Kidney (tissue), 13 donors: ENCODE measurements at regions not wholly inside any gene's neighbourhood (a gene's known extent, or its start where the extent isn't known, plus 50 kb on each side); places are given as distances from the start of the nearest gene placed in this dataset.

Source experiments
- DNase-seq, 5 donors: peaks; one replicate each; pipeline ENCODE4 v3.0.0-alpha.2; 2013 to 2020
- FAIRE-seq: peaks from 2 replicates; lab custom pipeline; 2012; peaks lifted over from hg19 to GRCh38; lab: Jason Lieb, UNC
- H3K27ac ChIP-seq, 2 donors: one replicate each; pipeline ENCODE4 v1.7.0; 2013; ENCODE audit warnings: low read depth in 2 of 2, low read length in 2 of 2, inconsistent platforms in 1 of 2
- H3K27me3 ChIP-seq: one replicate; pipeline ENCODE4 v1.7.1; 2013; ENCODE audit warnings: low read length, inconsistent platforms; ENCODE audit not compliant: control insufficient read depth, insufficient read depth
- H3K36me3 ChIP-seq, 3 donors: one replicate each; pipeline versions ENCODE4 v1.7.0 to v1.7.1; 2013; ENCODE audit warnings: low read length in 3 of 3, control low read depth in 1 of 3, inconsistent platforms in 1 of 3; ENCODE audit not compliant: insufficient read depth in 3 of 3, control insufficient read depth in 2 of 3
- H3K4me1 ChIP-seq, 3 donors: one replicate each; pipeline versions ENCODE4 v1.7.0 to v1.7.1; 2013; ENCODE audit warnings: low read length in 3 of 3, inconsistent platforms in 1 of 3, low read depth in 1 of 3; ENCODE audit not compliant: control insufficient read depth in 2 of 3, insufficient read depth in 2 of 3
- H3K4me3 ChIP-seq, 3 donors: one replicate each; pipeline versions ENCODE4 v1.7.0 to v1.8.1; 2013; ENCODE audit warnings: low read length in 3 of 3, control low read depth in 1 of 3, inconsistent platforms in 1 of 3
- H3K9ac ChIP-seq, 3 donors: one replicate each; pipeline versions ENCODE4 v1.7.0 to v1.7.1; 2013; ENCODE audit warnings: low read length in 3 of 3, control low read depth in 1 of 3, inconsistent platforms in 1 of 3
- H3K9me3 ChIP-seq, 3 donors: one replicate each; pipeline versions ENCODE4 v1.7.0 to v1.7.1; 2013; ENCODE audit warnings: low read length in 3 of 3, control low read depth in 1 of 3, inconsistent platforms in 1 of 3; ENCODE audit not compliant: control insufficient read depth in 2 of 3, insufficient read depth in 1 of 3
- CTCF ChIP-seq: IDR thresholded peaks from 3 replicates; pipeline ENCODE4 v1.5.1; 2012; ENCODE audit warnings: mild to moderate bottlenecking, moderate library complexity, borderline replicate concordance; ENCODE audit not compliant: insufficient read depth; ENCODE audit errors: extremely low read depth
- intact Hi-C: fragments of 100-400 bp; cut with DNase I; formaldehyde crosslinking; loops from one replicate; pipeline ENCODE4 v1.11.1; 2022
- donor health status: control.
- donor health status: control.
- donor health status: control.
- donor health status: control.
- donor health status: control.
- donor health status: DM: yes; HTN: yes; CAD: no.
- donor health status: Normal renal cell carcinoma (clear cell type).

- H3K9ac ChIP-seq = no peak overlapping the region
- no peaks in the 10 kb centered on the region for H3K9me3 ChIP-seq
- H3K27me3 ChIP-seq = no peaks in the 10 kb centered on the region
- FAIRE-seq (no peak), DNase-seq (no peak)
- intact Hi-C loops = no loop called here
- TF ChIP-seq CTCF = no peak
- H3K4me3 ChIP-seq = no peak overlapping the region
- no peaks in the 10 kb centered on the region for H3K4me1 ChIP-seq
- H3K27ac ChIP-seq = no peak overlapping the region
- H3K36me3 ChIP-seq = no peaks in the 10 kb centered on the region
These were observed 68.2 kb downstream of the IRX5 start for GRCh38 chr16:54998834-54999233.

- no peaks in the 10 kb centered on the region for H3K36me3 ChIP-seq
- DNase-seq (no peak), FAIRE-seq (no peak)
- H3K9ac ChIP-seq = no peak overlapping the region
- intact Hi-C loops = no loop called here
- H3K4me1 ChIP-seq = no peaks in the 10 kb centered on the region
- no peak for TF ChIP-seq CTCF
- H3K27ac ChIP-seq = no peak overlapping the region
- H3K9me3 ChIP-seq = no peaks in the 10 kb centered on the region
- H3K27me3 ChIP-seq = no peaks in the 10 kb centered on the region
- H3K4me3 ChIP-seq = no peak overlapping the region
These were observed 68.8 kb downstream of the IRX5 start for GRCh38 chr16:54999481-54999880.

GRCh38 chr16:55000595-55000994 lies 69.9 kb downstream of the IRX5 start:
- intact Hi-C loops = no loop called here
- no peaks in the 10 kb centered on the region for H3K36me3 ChIP-seq
- TF ChIP-seq CTCF = no peak
- peak in 1 of 5 donors; percentile 10 for DNase-seq
- no peak for FAIRE-seq
- H3K27ac ChIP-seq = no peak overlapping the region
- no peaks in the 10 kb centered on the region for H3K4me1 ChIP-seq
- no peaks in the 10 kb centered on the region for H3K27me3 ChIP-seq
- no peak overlapping the region for H3K4me3 ChIP-seq
- no peak overlapping the region for H3K9ac ChIP-seq
- no peaks in the 10 kb centered on the region for H3K9me3 ChIP-seq

GRCh38 chr16:55001931-55002330 lies 71.3 kb downstream of the IRX5 start:
- no peak overlapping the region for H3K27ac ChIP-seq
- no peak for TF ChIP-seq CTCF
- no peak for DNase-seq
- no peaks in the 10 kb centered on the region for H3K27me3 ChIP-seq
- no peak overlapping the region for H3K4me3 ChIP-seq
- FAIRE-seq = no peak
- intact Hi-C loops = no loop called here
- H3K9me3 ChIP-seq = no peaks in the 10 kb centered on the region
- no peaks in the 10 kb centered on the region for H3K36me3 ChIP-seq
- no peak overlapping the region for H3K9ac ChIP-seq
- H3K4me1 ChIP-seq = no peaks in the 10 kb centered on the region
